ENCODE measurements at regions not wholly inside any gene's neighbourhood (a gene's known extent, or its start where the extent isn't known, plus 50 kb on each side); places are given as distances from the start of the nearest gene placed in this dataset.

DNA sequence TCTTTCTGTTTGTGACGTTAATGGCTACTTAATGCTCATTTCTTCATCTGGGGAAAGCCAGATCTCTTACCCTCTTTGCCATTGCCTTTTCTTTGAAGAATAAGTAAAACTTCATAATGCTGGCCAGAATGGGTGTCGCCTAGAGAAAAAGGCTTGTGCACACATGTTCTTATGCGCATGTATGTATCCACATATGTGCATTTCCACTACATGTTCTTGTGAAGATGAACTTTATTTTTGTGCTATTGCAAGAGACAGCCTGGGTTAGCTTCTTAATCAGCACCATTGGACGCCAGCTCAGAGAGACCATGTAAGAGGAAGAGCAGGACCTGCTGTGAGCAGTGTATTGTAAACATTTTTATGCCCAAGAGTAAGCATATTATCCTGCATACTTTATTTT is 178.7 kb downstream of the SPRY1 start:
- Mint-ChIP-seq H3K4me3 (no peak overlapping the region), H3K27ac (no peak overlapping the region), H3K27me3 (ENCODE audit: low read depth) (no peaks in the 10 kb centered on the region; the same call in 1 of the 2 replicates), H3K9me3 (peaks cover 16% of the 10 kb centered on the region), H3K4me1 (peaks cover 18% of the 10 kb centered on the region), H3K36me3 (peaks cover 6% of the 10 kb centered on the region)
- POLR2A ChIA-PET = no interaction called here
- CTCF ChIA-PET = interaction anchor here (2.6 kb wide), 1 partner anchor 10 kb away, joined by 6 read pairs; no protein-coding TSS in a partner anchor
- no peak for DNase-seq (ENCODE audit: low spot score)
- ATAC-seq = no peak
- TF ChIP-seq NFYB (CRISPR knock-in tag; conservative IDR thresholded peaks at IDR 0.05; ENCODE audit: low read depth) = no peak
- no peak for TF ChIP-seq CREB1 (CRISPR knock-in tag; IDR thresholded peaks at IDR 0.05)
- TF ChIP-seq GTF2I (CRISPR knock-in tag; conservative IDR thresholded peaks at IDR 0.05) = no peak
- TF ChIP-seq, protein P1, sequence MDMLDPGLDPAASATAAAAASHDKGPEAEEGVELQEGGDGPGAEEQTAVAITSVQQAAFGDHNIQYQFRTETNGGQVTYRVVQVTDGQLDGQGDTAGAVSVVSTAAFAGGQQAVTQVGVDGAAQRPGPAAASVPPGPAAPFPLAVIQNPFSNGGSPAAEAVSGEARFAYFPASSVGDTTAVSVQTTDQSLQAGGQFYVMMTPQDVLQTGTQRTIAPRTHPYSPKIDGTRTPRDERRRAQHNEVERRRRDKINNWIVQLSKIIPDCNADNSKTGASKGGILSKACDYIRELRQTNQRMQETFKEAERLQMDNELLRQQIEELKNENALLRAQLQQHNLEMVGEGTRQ (CRISPR knock-in tag; IDR thresholded peaks at IDR 0.05) = no peak
- TF ChIP-seq, protein P2, sequence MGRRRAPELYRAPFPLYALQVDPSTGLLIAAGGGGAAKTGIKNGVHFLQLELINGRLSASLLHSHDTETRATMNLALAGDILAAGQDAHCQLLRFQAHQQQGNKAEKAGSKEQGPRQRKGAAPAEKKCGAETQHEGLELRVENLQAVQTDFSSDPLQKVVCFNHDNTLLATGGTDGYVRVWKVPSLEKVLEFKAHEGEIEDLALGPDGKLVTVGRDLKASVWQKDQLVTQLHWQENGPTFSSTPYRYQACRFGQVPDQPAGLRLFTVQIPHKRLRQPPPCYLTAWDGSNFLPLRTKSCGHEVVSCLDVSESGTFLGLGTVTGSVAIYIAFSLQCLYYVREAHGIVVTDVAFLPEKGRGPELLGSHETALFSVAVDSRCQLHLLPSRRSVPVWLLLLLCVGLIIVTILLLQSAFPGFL (CRISPR knock-in tag; IDR thresholded peaks at IDR 0.05; ENCODE audit: borderline replicate concordance) = no peak
- TF ChIP-seq, protein P3, sequence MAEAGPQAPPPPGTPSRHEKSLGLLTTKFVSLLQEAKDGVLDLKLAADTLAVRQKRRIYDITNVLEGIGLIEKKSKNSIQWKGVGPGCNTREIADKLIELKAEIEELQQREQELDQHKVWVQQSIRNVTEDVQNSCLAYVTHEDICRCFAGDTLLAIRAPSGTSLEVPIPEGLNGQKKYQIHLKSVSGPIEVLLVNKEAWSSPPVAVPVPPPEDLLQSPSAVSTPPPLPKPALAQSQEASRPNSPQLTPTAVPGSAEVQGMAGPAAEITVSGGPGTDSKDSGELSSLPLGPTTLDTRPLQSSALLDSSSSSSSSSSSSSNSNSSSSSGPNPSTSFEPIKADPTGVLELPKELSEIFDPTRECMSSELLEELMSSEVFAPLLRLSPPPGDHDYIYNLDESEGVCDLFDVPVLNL (CRISPR knock-in tag; IDR thresholded peaks at IDR 0.05; ENCODE audit: borderline replicate concordance, low read depth) = no peak
- TF ChIP-seq ZNF423 (CRISPR knock-in tag; IDR thresholded peaks at IDR 0.05) = no peak
- TF ChIP-seq FOXJ3 (CRISPR knock-in tag; IDR thresholded peaks at IDR 0.05; ENCODE audit: borderline replicate concordance) = no peak
- TF ChIP-seq MYBL2 (CRISPR knock-in tag; IDR thresholded peaks at IDR 0.05) = no peak
- TF ChIP-seq RELA (CRISPR knock-in tag; IDR thresholded peaks at IDR 0.05; ENCODE audit: borderline replicate concordance) = no peak
- TF ChIP-seq, protein P4, sequence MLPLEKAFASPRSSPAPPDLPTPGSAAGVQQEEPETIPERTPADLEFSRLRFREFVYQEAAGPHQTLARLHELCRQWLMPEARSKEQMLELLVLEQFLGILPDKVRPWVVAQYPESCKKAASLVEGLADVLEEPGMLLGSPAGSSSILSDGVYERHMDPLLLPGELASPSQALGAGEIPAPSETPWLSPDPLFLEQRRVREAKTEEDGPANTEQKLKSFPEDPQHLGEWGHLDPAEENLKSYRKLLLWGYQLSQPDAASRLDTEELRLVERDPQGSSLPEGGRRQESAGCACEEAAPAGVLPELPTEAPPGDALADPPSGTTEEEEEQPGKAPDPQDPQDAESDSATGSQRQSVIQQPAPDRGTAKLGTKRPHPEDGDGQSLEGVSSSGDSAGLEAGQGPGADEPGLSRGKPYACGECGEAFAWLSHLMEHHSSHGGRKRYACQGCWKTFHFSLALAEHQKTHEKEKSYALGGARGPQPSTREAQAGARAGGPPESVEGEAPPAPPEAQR (CRISPR knock-in tag; IDR thresholded peaks at IDR 0.05) = no peak
- TF ChIP-seq, protein P5, sequence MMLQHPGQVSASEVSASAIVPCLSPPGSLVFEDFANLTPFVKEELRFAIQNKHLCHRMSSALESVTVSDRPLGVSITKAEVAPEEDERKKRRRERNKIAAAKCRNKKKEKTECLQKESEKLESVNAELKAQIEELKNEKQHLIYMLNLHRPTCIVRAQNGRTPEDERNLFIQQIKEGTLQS (CRISPR knock-in tag; conservative IDR thresholded peaks at IDR 0.05) = no peak
- no peak for TF ChIP-seq ERG (CRISPR knock-in tag; IDR thresholded peaks at IDR 0.05)
- no peak for TF ChIP-seq JAZF1 (CRISPR knock-in tag; IDR thresholded peaks at IDR 0.05)
- no peak for TF ChIP-seq KAT7 (CRISPR knock-in tag; IDR thresholded peaks at IDR 0.05; ENCODE audit: borderline replicate concordance)
- TF ChIP-seq JUN (CRISPR knock-in tag; IDR thresholded peaks at IDR 0.05) = no peak
- TF ChIP-seq ZNF425 (CRISPR knock-in tag; conservative IDR thresholded peaks at IDR 0.05) = no peak
- TF ChIP-seq, protein P6, sequence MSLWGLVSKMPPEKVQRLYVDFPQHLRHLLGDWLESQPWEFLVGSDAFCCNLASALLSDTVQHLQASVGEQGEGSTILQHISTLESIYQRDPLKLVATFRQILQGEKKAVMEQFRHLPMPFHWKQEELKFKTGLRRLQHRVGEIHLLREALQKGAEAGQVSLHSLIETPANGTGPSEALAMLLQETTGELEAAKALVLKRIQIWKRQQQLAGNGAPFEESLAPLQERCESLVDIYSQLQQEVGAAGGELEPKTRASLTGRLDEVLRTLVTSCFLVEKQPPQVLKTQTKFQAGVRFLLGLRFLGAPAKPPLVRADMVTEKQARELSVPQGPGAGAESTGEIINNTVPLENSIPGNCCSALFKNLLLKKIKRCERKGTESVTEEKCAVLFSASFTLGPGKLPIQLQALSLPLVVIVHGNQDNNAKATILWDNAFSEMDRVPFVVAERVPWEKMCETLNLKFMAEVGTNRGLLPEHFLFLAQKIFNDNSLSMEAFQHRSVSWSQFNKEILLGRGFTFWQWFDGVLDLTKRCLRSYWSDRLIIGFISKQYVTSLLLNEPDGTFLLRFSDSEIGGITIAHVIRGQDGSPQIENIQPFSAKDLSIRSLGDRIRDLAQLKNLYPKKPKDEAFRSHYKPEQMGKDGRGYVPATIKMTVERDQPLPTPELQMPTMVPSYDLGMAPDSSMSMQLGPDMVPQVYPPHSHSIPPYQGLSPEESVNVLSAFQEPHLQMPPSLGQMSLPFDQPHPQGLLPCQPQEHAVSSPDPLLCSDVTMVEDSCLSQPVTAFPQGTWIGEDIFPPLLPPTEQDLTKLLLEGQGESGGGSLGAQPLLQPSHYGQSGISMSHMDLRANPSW (CRISPR knock-in tag; conservative IDR thresholded peaks at IDR 0.05; ENCODE audit: low read depth) = no peak
- TF ChIP-seq, protein P7, sequence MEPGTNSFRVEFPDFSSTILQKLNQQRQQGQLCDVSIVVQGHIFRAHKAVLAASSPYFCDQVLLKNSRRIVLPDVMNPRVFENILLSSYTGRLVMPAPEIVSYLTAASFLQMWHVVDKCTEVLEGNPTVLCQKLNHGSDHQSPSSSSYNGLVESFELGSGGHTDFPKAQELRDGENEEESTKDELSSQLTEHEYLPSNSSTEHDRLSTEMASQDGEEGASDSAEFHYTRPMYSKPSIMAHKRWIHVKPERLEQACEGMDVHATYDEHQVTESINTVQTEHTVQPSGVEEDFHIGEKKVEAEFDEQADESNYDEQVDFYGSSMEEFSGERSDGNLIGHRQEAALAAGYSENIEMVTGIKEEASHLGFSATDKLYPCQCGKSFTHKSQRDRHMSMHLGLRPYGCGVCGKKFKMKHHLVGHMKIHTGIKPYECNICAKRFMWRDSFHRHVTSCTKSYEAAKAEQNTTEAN (CRISPR knock-in tag; IDR thresholded peaks at IDR 0.05) = no peak
- TF ChIP-seq ZNF416 (CRISPR knock-in tag; IDR thresholded peaks at IDR 0.05) = no peak

Measured in WTC11 (cell line).